ENCODE measurements at regions not wholly inside any gene's neighbourhood (a gene's known extent, or its start where the extent isn't known, plus 50 kb on each side); places are given as distances from the start of the nearest gene placed in this dataset.

GRCh38 chr1:30260318-30260717 lies 463.1 kb downstream of the MATN1 start:
- Histone ChIP-seq H2AFZ (ENCODE audit: low read depth, low read length, poor library complexity, severe bottlenecking) (no peak overlapping the region), H3K4me2 (ENCODE audit: low read length) (no peak overlapping the region), H3K27ac (ENCODE audit: low read depth, low read length) (no peak overlapping the region), H3K9me3 (ENCODE audit: control insufficient read depth in 1 of 2, insufficient read depth in 1 of 2, low read depth in 1 of 2, low read length in 2 of 2) (0 out of 4 replicates have a peak, but pooled peaks cover 0 to 4% of the 10 kb centered on the region in 2 experiments), H3K4me1 (ENCODE audit: control insufficient read depth in 1 of 2, insufficient read depth in 2 of 2, low read length in 2 of 2) (no peaks in the 10 kb centered on the region), H3K9me2 (ENCODE audit: insufficient read depth) (no peaks in the 10 kb centered on the region), H3K9ac (ENCODE audit: low read length) (no peak overlapping the region), H4K20me1 (ENCODE audit: insufficient read depth) (no peaks in the 10 kb centered on the region), H3K4me3 (replicated peaks in 1 of 2; ENCODE audit: low read depth in 1 of 2, low read length in 2 of 2) (no peak overlapping the region), H3K27me3 (ENCODE audit: insufficient read depth, low read length) (peaks cover 32% of the 10 kb centered on the region), H3K79me2 (ENCODE audit: insufficient read depth, low read length) (no peaks in the 10 kb centered on the region), H3K36me3 (ENCODE audit: control insufficient read depth in 1 of 2, insufficient read depth in 2 of 2, low read length in 2 of 2) (no peaks in the 10 kb centered on the region)
- BruUV-seq (replicated peaks), result no TSS peak
- ATAC-seq (no peak), DNase-seq (ENCODE audit: low read depth, low spot score) (no peak)
- intact Hi-C loops (cut with micrococcal nuclease), result no loop called here
- no peak for TF ChIP-seq EGR1 (IDR thresholded peaks at IDR 0.05; ENCODE audit: low read depth)
- TF ChIP-seq SRF (IDR thresholded peaks at IDR 0.05; ENCODE audit: low read depth), result no peak
- TF ChIP-seq YY1 (IDR thresholded peaks at IDR 0.05; ENCODE audit: extremely low read depth, insufficient replicate concordance, low read depth, low read length), result no peak
- TF ChIP-seq ATF3 (IDR thresholded peaks at IDR 0.05), result no peak
- TF ChIP-seq EZH2 (IDR thresholded peaks at IDR 0.05), result no peak
- no peak for TF ChIP-seq TCF7L2 (IDR thresholded peaks at IDR 0.05; ENCODE audit: borderline replicate concordance, extremely low read depth, insufficient read depth, insufficient read length)
- no peak for TF ChIP-seq SIN3A (IDR thresholded peaks at IDR 0.05; ENCODE audit: low read depth)
- TF ChIP-seq FOSL1 (IDR thresholded peaks at IDR 0.05; ENCODE audit: low read depth), result no peak
- TF ChIP-seq ZFX (IDR thresholded peaks at IDR 0.05), result no peak
- ChIA-PET CTCF (no interaction called here), RAD21 (ENCODE audit: low non-redundant PET in 1 of 2, low total read pairs in 2 of 2, uncharacterized antibody in 2 of 2, unreplicated experiment in 2 of 2) (no interaction called here), POLR2A (no interaction called here)

GRCh38 chr1:30259631-30260030 lies 463.8 kb downstream of the MATN1 start:
- no TSS peak for BruUV-seq (replicated peaks)
- Histone ChIP-seq H3K4me2 (ENCODE audit: low read length) (no peak overlapping the region), H3K27me3 (ENCODE audit: insufficient read depth, low read length) (peaks cover 35% of the 10 kb centered on the region), H4K20me1 (ENCODE audit: insufficient read depth) (no peaks in the 10 kb centered on the region), H3K79me2 (ENCODE audit: insufficient read depth, low read length) (no peaks in the 10 kb centered on the region), H3K9me3 (ENCODE audit: control insufficient read depth in 1 of 2, insufficient read depth in 1 of 2, low read depth in 1 of 2, low read length in 2 of 2) (0 out of 4 replicates have a peak, but pooled peaks cover 0 to 4% of the 10 kb centered on the region in 2 experiments), H3K4me1 (ENCODE audit: control insufficient read depth in 1 of 2, insufficient read depth in 2 of 2, low read length in 2 of 2) (no peaks in the 10 kb centered on the region), H3K27ac (ENCODE audit: low read depth, low read length) (no peak overlapping the region), H2AFZ (ENCODE audit: low read depth, low read length, poor library complexity, severe bottlenecking) (no peak overlapping the region), H3K36me3 (ENCODE audit: control insufficient read depth in 1 of 2, insufficient read depth in 2 of 2, low read length in 2 of 2) (no peaks in the 10 kb centered on the region), H3K9ac (ENCODE audit: low read length) (no peak overlapping the region), H3K9me2 (ENCODE audit: insufficient read depth) (no peaks in the 10 kb centered on the region), H3K4me3 (replicated peaks in 1 of 2; ENCODE audit: low read depth in 1 of 2, low read length in 2 of 2) (no peak overlapping the region)
- DNase-seq (ENCODE audit: low read depth, low spot score) (no peak), ATAC-seq (no peak)
- TF ChIP-seq CEBPB (IDR thresholded peaks at IDR 0.05; ENCODE audit: low read depth) (no peak), CTCF (IDR thresholded peaks at IDR 0.05 in 2 of 3, conservative IDR thresholded peaks at IDR 0.05 in 1 of 3; ENCODE audit: borderline replicate concordance in 1 of 3, insufficient read depth in 1 of 3, low read depth in 2 of 3, low read length in 2 of 3) (no peak), SP1 (IDR thresholded peaks at IDR 0.05; ENCODE audit: low read depth) (no peak), ZBTB33 (IDR thresholded peaks at IDR 0.05; ENCODE audit: extremely low read depth, insufficient replicate concordance, low read length) (no peak), ZFX (IDR thresholded peaks at IDR 0.05) (no peak), EZH2phosphoT487 (IDR thresholded peaks at IDR 0.05; ENCODE audit: borderline replicate concordance) (no peak), FOSL1 (IDR thresholded peaks at IDR 0.05; ENCODE audit: low read depth) (no peak), ZNF274 (IDR thresholded peaks at IDR 0.05; ENCODE audit: low read depth, low read length) (no peak), JUND (IDR thresholded peaks at IDR 0.05) (no peak)
- ChIA-PET CTCF (no interaction called here), RAD21 (ENCODE audit: low non-redundant PET in 1 of 2, low total read pairs in 2 of 2, uncharacterized antibody in 2 of 2, unreplicated experiment in 2 of 2) (no interaction called here), POLR2A (no interaction called here)
- intact Hi-C loops (cut with micrococcal nuclease), result no loop called here

Data from HCT116 (cell line).